Heart right ventricle (tissue), 16 donors: ENCODE measurements at regions not wholly inside any gene's neighbourhood (a gene's known extent, or its start where the extent isn't known, plus 50 kb on each side); places are given as distances from the start of the nearest gene placed in this dataset.

ENCODE experiments used
- ATAC-seq, 8 donors: fragments of 200-7000 bp; cut with Tn5 transposase; one replicate each; pipeline ENCODE4 v1.9.1; 2020; ENCODE audit warnings: mild to moderate bottlenecking in 8 of 8, moderate library complexity in 8 of 8, moderate number of reproducible peaks in 1 of 8
- DNase-seq, 2 donors: peaks; one replicate each; pipeline ENCODE4 v3.0.0-alpha.2; 2020
- H3K27ac ChIP-seq, 10 donors: fragments of 200-600 bp; sonication (generic) in 2 of 10; one replicate each; pipeline versions ENCODE4 v1.5.0 to v1.8.0; 2020 to 2022; ENCODE audit warnings: mild to moderate bottlenecking in 3 of 10
- H3K27me3 ChIP-seq, 7 donors: fragments of 200-600 bp; one replicate each; pipeline ENCODE4 v1.8.0; 2021 to 2022; ENCODE audit warnings: mild to moderate bottlenecking in 2 of 7
- H3K36me3 ChIP-seq, 9 donors: fragments of 200-600 bp; sonication (generic) in 1 of 9; one replicate each; pipeline versions ENCODE4 v1.5.0 to v1.8.0; 2020 to 2022; ENCODE audit warnings: mild to moderate bottlenecking in 2 of 9
- H3K4me1 ChIP-seq, 9 donors: fragments of 200-600 bp; sonication (generic) in 1 of 9; one replicate each; pipeline versions ENCODE4 v1.5.0 to v1.8.0; 2020 to 2022; ENCODE audit warnings: mild to moderate bottlenecking in 4 of 9
- H3K4me3 ChIP-seq, 10 donors: fragments of 200-600 bp; sonication (generic) in 2 of 10; one replicate each; pipeline versions ENCODE4 v1.5.0 to v1.8.0; 2020 to 2022; ENCODE audit warnings: mild to moderate bottlenecking in 7 of 10, moderate library complexity in 2 of 10
- H3K9me3 ChIP-seq, 11 donors: fragments of 200-600 bp in 10 of 11; sonication (generic) in 2 of 11; one replicate each; pipeline versions ENCODE4 v1.5.0 to v1.8.0; 2013 to 2022; ENCODE audit warnings: mild to moderate bottlenecking in 2 of 11, control low read depth in 1 of 11, moderate library complexity in 1 of 11
- CTCF ChIP-seq, 9 donors: fragments of 200-600 bp; sonication (generic) in 2 of 9; IDR thresholded peaks; one replicate each; pipeline versions ENCODE4 v1.5.0 to v1.8.0; 2021 to 2022; ENCODE audit warnings: antibody characterized with exemption in 9 of 9, mild to moderate bottlenecking in 5 of 9, moderate library complexity in 1 of 9
- WGBS, 2 donors: extraction: QIAGEN DNeasy Blood & Tissue Kit; methylation state at CpG; one replicate each; pipeline ENCODE4 v1.1.7; 2013; ENCODE audit warnings: inconsistent platforms in 1 of 2; 5-methylcytosine and 5-hydroxymethylcytosine counted together
- intact Hi-C, 10 donors: fragments of 100-400 bp; cut with DNase I; formaldehyde crosslinking; loops; one replicate each; pipeline versions ENCODE4 v1.11.1 to v1.14.2; 2022
- donor health status: Arrhythmogenic right ventricular cardiomyopathy.
- donor health status: ischemic (EF 13 %, LVEDD 7.1; RV severe dilation, severe dysfunction).
- donor health status: healthy with polysubstance abuse.
- donor health status: DM: no; HTN: yes; CAD: no.
- donor health status: DM: no; HTN: no; CAD: no.
- donor health status: ischemic (EF 25% LVEDD 6.9; RV normal size, moderate dysfunction).
- donor health status: ischemic (EF 25% LVEDD 5.7; RV mildly dilated, moderate dysfunction).
- donor health status: healthy.
- donor health status: DM: yes; HTN: yes; CAD: no.
- donor health status: Ischemic cardiomyopathy.
- donor health status: ischemic (EF 35%, LVEDD 5.7; RV mildly dilated, moderate dysfunction).
- donor health status: nonischemic (EF 11% LVEDD 7.7; RV severe dilation, severe dysfunction).
- donor health status: DM: yes; HTN: yes; CAD: no.
- donor health status: PGD.
- donor health status: ischemic (EF 29% LVEDD 5.4; RV normal size, mild dysfunction).
- donor health status: nonischemic (EF 23%, LVEDD 6.1; RV moderate dilation, normal function).

GRCh38 chr3:72426618-72427397 is 421.4 kb downstream of the SHQ1 start:
- H3K27me3 ChIP-seq, result no peaks in the 10 kb centered on the region
- H3K9me3 ChIP-seq, result peaks cover 0 to 13% (median 10%) of the 10 kb centered on the region in 11 donors
- ATAC-seq, result no peak
- H3K27ac ChIP-seq, result no peak overlapping the region
- intact Hi-C loops, result no loop called here
- TF ChIP-seq CTCF (IDR thresholded peaks at IDR 0.05), result no peak
- H3K36me3 ChIP-seq, result no peaks in the 10 kb centered on the region
- no peak for DNase-seq
- 82 to 83% methylated on average over 2 of the region's 2 CpGs for WGBS, 2 donors
- H3K4me1 ChIP-seq, result peaks cover 0 to 58% (median 45%) of the 10 kb centered on the region in 9 donors
- no peak overlapping the region for H3K4me3 ChIP-seq

- Histone ChIP-seq H3K27ac (no peak overlapping the region), H3K36me3 (no peaks in the 10 kb centered on the region), H3K4me1 (peaks cover 0 to 50% (median 36%) of the 10 kb centered on the region in 9 donors), H3K4me3 (no peak overlapping the region), H3K27me3 (no peaks in the 10 kb centered on the region), H3K9me3 (peaks cover 0 to 28% (median 19%) of the 10 kb centered on the region in 11 donors)
- no peak for ATAC-seq
- TF ChIP-seq CTCF (IDR thresholded peaks at IDR 0.05), result no peak
- DNase-seq, result no peak
- intact Hi-C loops, result no loop called here
- 93 to 94% methylated on average over 3 of the region's 3 CpGs for WGBS, 2 donors
Observed at GRCh38 chr3:72423643-72424042, 424.6 kb downstream of the SHQ1 start.

- intact Hi-C loops, result no loop called here
- Histone ChIP-seq H3K27ac (no peak overlapping the region), H3K27me3 (no peaks in the 10 kb centered on the region), H3K4me1 (peaks cover 2 to 50% (median 27%) of the 10 kb centered on the region in 9 donors), H3K4me3 (no peak overlapping the region), H3K36me3 (no peaks in the 10 kb centered on the region), H3K9me3 (peaks cover 0 to 28% (median 19%) of the 10 kb centered on the region in 11 donors)
- no peak for ATAC-seq
- WGBS, 2 donors, result 98 to 99% methylated on average over 2 of the region's 2 CpGs
- DNase-seq, result no peak
- no peak for TF ChIP-seq CTCF (IDR thresholded peaks at IDR 0.05)
Observed at GRCh38 chr3:72421786-72422185, 426.5 kb downstream of the SHQ1 start.

GRCh38 chr3:72421126-72421525 is 427.1 kb downstream of the SHQ1 start:
- no peak for DNase-seq
- no peak for ATAC-seq
- Histone ChIP-seq H3K27ac (no peak overlapping the region), H3K9me3 (peaks cover 0 to 28% (median 19%) of the 10 kb centered on the region in 11 donors), H3K36me3 (no peaks in the 10 kb centered on the region), H3K4me3 (no peak overlapping the region), H3K4me1 (peaks cover 2 to 47% (median 23%) of the 10 kb centered on the region in 9 donors), H3K27me3 (no peaks in the 10 kb centered on the region)
- no peak for TF ChIP-seq CTCF (IDR thresholded peaks at IDR 0.05)
- intact Hi-C loops, result no loop called here
- 97% methylated on average over 3 of the region's 3 CpGs for WGBS, 2 donors
